NCI-H2196 (cell line): ENCODE measurements at regions not wholly inside any gene's neighbourhood (a gene's known extent, or its start where the extent isn't known, plus 50 kb on each side); places are given as distances from the start of the nearest gene placed in this dataset.
A peak's percentile ranks its signal among the peaks of the same experiment; 100 is the strongest.
"Not testable (repeated sequence)": the region's sequence is repeated elsewhere in the genome, so short reads cannot be mapped to it uniquely, and the experiment has no call there.

ENCODE experiments used
- DNase-seq: peaks from one replicate; lab custom pipeline; 2025; ENCODE audit not compliant: unreplicated experiment; lab: John Stamatoyannopoulos, UW

GRCh38 chr18:7178568-7178967 is 52.3 kb upstream of the LRRC30 start:
- not testable (repeated sequence) for DNase-seq

- peak; percentile 63 for DNase-seq
These were observed 53.7 kb upstream of the LRRC30 start for GRCh38 chr18:7177116-7177744.

- DNase-seq = no peak
These were observed 56.4 kb upstream of the LRRC30 start for GRCh38 chr18:7174344-7175095.

- no peak for DNase-seq
These were observed 55.6 kb upstream of the LAMA1 start for GRCh38 chr18:7173216-7173615.

GRCh38 chr18:7172611-7173010 is 55.0 kb upstream of the LAMA1 start:
- no peak for DNase-seq

- DNase-seq = no peak
These were observed 52.7 kb upstream of the LAMA1 start for GRCh38 chr18:7170292-7170691.

- no peak for DNase-seq
These were observed 52.0 kb upstream of the LAMA1 start for GRCh38 chr18:7169601-7170000.

GRCh38 chr18:7168408-7168807 is 50.8 kb upstream of the LAMA1 start:
- no peak for DNase-seq
